GM23338 (cell line): ENCODE measurements at regions not wholly inside any gene's neighbourhood (a gene's known extent, or its start where the extent isn't known, plus 50 kb on each side); places are given as distances from the start of the nearest gene placed in this dataset.

Experiments used
- ATAC-seq: fragments of 200-7000 bp; cut with Tn5 transposase; 3 replicates; pipeline ENCODE4 v1.9.1; 2020
- DNase-seq: peaks from one replicate; pipeline ENCODE4 v3.0.0-alpha.2; 2015; ENCODE audit warnings: low spot score
- H2AFZ ChIP-seq: fragments of 200-600 bp; sonication (generic); 2 replicates; pipeline ENCODE4 v1.8.0; 2016; ENCODE audit warnings: antibody characterized with exemption, mild to moderate bottlenecking, moderate library complexity
- H3F3A ChIP-seq: fragments of 200-600 bp; sonication (generic); replicated peaks from 2 replicates; pipeline ENCODE4 v1.8.0; 2017; ENCODE audit warnings: antibody characterized with exemption, mixed run types, low read depth
- H3K27ac ChIP-seq: fragments of 200-600 bp; sonication (generic); 2 replicates; pipeline ENCODE4 v1.6.1; 2016; ENCODE audit warnings: low read depth
- H3K27me3 ChIP-seq: fragments of 200-600 bp; sonication (generic); 2 replicates; pipeline ENCODE4 v1.8.0; 2016; ENCODE audit warnings: mild to moderate bottlenecking, mixed run types, moderate library complexity; ENCODE audit not compliant: insufficient read depth
- H3K36me3 ChIP-seq: fragments of 200-600 bp; sonication (generic); 2 replicates; pipeline ENCODE4 v1.8.0; 2016; ENCODE audit warnings: mild to moderate bottlenecking; ENCODE audit not compliant: insufficient read depth
- H3K4me1 ChIP-seq: fragments of 200-600 bp; sonication (generic); 2 replicates; pipeline ENCODE4 v1.8.0; 2016; ENCODE audit warnings: mild to moderate bottlenecking, moderate library complexity; ENCODE audit not compliant: insufficient read depth
- H3K4me2 ChIP-seq: fragments of 200-600 bp; sonication (generic); 2 replicates; pipeline ENCODE4 v1.7.1; 2017; ENCODE audit warnings: mixed run types
- H3K4me3 ChIP-seq: fragments of 200-600 bp; sonication (generic); 2 replicates; pipeline ENCODE4 v1.6.1; 2016; ENCODE audit warnings: mixed run types
- H3K79me2 ChIP-seq: fragments of 200-600 bp; sonication (generic); replicated peaks from 2 replicates; pipeline ENCODE4 v1.8.0; 2017; ENCODE audit warnings: mild to moderate bottlenecking; ENCODE audit not compliant: insufficient read depth
- H3K9me2 ChIP-seq: fragments of 200-600 bp; sonication (generic); 2 replicates; pipeline ENCODE4 v1.8.0; 2017; ENCODE audit not compliant: insufficient read depth
- H4K20me1 ChIP-seq: fragments of 200-600 bp; sonication (generic); replicated peaks from 2 replicates; pipeline ENCODE4 v1.8.0; 2017; ENCODE audit warnings: mild to moderate bottlenecking; ENCODE audit not compliant: insufficient read depth
- H3K27ac Mint-ChIP-seq: 2 replicates; pipeline ENCODE4 v1.8.0; 2020; ENCODE audit warnings: inconsistent platforms, mild to moderate bottlenecking, moderate library complexity, mixed read lengths
- H3K27me3 Mint-ChIP-seq: 3 replicates; pipeline ENCODE4 v1.8.0; 2022; ENCODE audit warnings: low read depth, mild to moderate bottlenecking, moderate library complexity, mixed read lengths, inconsistent platforms; ENCODE audit not compliant: insufficient read depth, poor library complexity
- H3K36me3 Mint-ChIP-seq: 3 replicates; pipeline ENCODE4 v1.8.0; 2021; ENCODE audit warnings: low read depth, mild to moderate bottlenecking, inconsistent platforms, moderate library complexity, mixed read lengths
- H3K4me1 Mint-ChIP-seq: 3 replicates; pipeline ENCODE4 v1.8.0; 2020; ENCODE audit warnings: mild to moderate bottlenecking, inconsistent platforms, mixed read lengths
- H3K4me3 Mint-ChIP-seq: 3 replicates; pipeline ENCODE4 v1.8.0; 2021; ENCODE audit warnings: moderate library complexity, mild to moderate bottlenecking, inconsistent platforms, mixed read lengths
- H3K9me3 Mint-ChIP-seq: 3 replicates; pipeline ENCODE4 v1.8.0; 2020; ENCODE audit warnings: moderate library complexity, mild to moderate bottlenecking, inconsistent platforms, mixed read lengths
- CREB1 ChIP-seq: fragments of 250-450 bp; sonication (Bioruptor Pico); IDR thresholded peaks from 2 replicates; pipeline ENCODE4 v1.5.0; 2020; ENCODE audit warnings: low read depth, mild to moderate bottlenecking, moderate library complexity
- CTCF ChIP-seq, 2 experiments: fragments of 200-600 bp in 1 of 2; sonication (generic) in 1 of 2; conservative IDR thresholded peaks; 2 replicates each; pipeline versions ENCODE4 v1.5.1 to v1.6.1; 2016 to 2017; ENCODE audit warnings: antibody characterized with exemption in 2 of 2, low read depth in 2 of 2, mild to moderate bottlenecking in 2 of 2, moderate library complexity in 1 of 2
- ETS1 ChIP-seq: IDR thresholded peaks from 2 replicates; pipeline ENCODE4 v1.6.1; 2016; ENCODE audit warnings: antibody characterized with exemption
- EZH2 ChIP-seq: fragments of 200-600 bp; sonication (generic); IDR thresholded peaks from one replicate; pipeline ENCODE4 v1.8.0; 2017; ENCODE audit warnings: antibody characterized with exemption, mild to moderate bottlenecking, low read depth; ENCODE audit not compliant: unreplicated experiment
- POLR2AphosphoS5 ChIP-seq: IDR thresholded peaks from 2 replicates; pipeline ENCODE4 v1.6.1; 2016; ENCODE audit warnings: antibody characterized with exemption, low read depth
- REST ChIP-seq: IDR thresholded peaks from one replicate; pipeline ENCODE4 v1.6.1; 2018; ENCODE audit warnings: antibody characterized with exemption; ENCODE audit not compliant: unreplicated experiment
- STAT1 ChIP-seq: IDR thresholded peaks from one replicate; pipeline ENCODE4 v1.6.1; 2016; ENCODE audit warnings: antibody characterized with exemption; ENCODE audit not compliant: unreplicated experiment
- ZNF114 ChIP-seq: fragments of 250-450 bp; sonication (Bioruptor Pico); IDR thresholded peaks from 2 replicates; pipeline ENCODE4 v1.5.0; 2020; ENCODE audit warnings: mild to moderate bottlenecking, moderate library complexity
- ZNF331 ChIP-seq: fragments of 250-450 bp; sonication (Bioruptor Pico); IDR thresholded peaks from 2 replicates; pipeline ENCODE4 v1.5.0; 2020; ENCODE audit warnings: low read depth, mild to moderate bottlenecking, moderate library complexity
- ZNF462 ChIP-seq: fragments of 250-450 bp; sonication (Bioruptor Pico); IDR thresholded peaks from 2 replicates; pipeline ENCODE4 v1.5.0; 2020; ENCODE audit warnings: mild to moderate bottlenecking, moderate library complexity

GRCh38 chr3:170732660-170733245 is 137.2 kb downstream of the RPL22L1 start (continued):
- TF ChIP-seq STAT1 (no peak), CTCF (conservative IDR thresholded peaks at IDR 0.05; ENCODE audit: low read depth in 2 of 2) (no peak), POLR2AphosphoS5 (no peak), CREB1 (CRISPR knock-in tag) (no peak), ZNF331 (no peak), EZH2 (no peak), ETS1 (no peak)

- Histone ChIP-seq H3K36me3 (no peaks in the 10 kb centered on the region), H3K4me1 (peaks cover 19% of the 10 kb centered on the region), H3K4me2 (no peak overlapping the region), H3K4me3 (no peak overlapping the region), H2AFZ (no peak overlapping the region), H3K9me2 (peaks cover 6% of the 10 kb centered on the region), H3K27me3 (no peaks in the 10 kb centered on the region), H3K79me2 (no peaks in the 10 kb centered on the region), H4K20me1 (no peaks in the 10 kb centered on the region), H3F3A (no peaks in the 10 kb centered on the region), H3K27ac (no peak overlapping the region)
- no peaks in the 10 kb centered on the region for H3K9me3 Mint-ChIP-seq
- no peaks in the 10 kb centered on the region for H3K36me3 Mint-ChIP-seq
- TF ChIP-seq POLR2AphosphoS5 (no peak), REST (no peak), ZNF114 (CRISPR knock-in tag) (no peak), EZH2 (no peak), STAT1 (no peak), ZNF462 (no peak)
- H3K27me3 Mint-ChIP-seq = peaks cover 2% of the 10 kb centered on the region
- H3K27ac Mint-ChIP-seq = no peak overlapping the region
- no peak overlapping the region for H3K4me3 Mint-ChIP-seq
- DNase-seq = no peak
- ATAC-seq = no peak
- H3K4me1 Mint-ChIP-seq = peaks cover 18% of the 10 kb centered on the region
These were observed 138.7 kb downstream of the RPL22L1 start for GRCh38 chr3:170731281-170731680.
